OCI-LY3 (cell line): ENCODE measurements at regions not wholly inside any gene's neighbourhood (a gene's known extent, or its start where the extent isn't known, plus 50 kb on each side); places are given as distances from the start of the nearest gene placed in this dataset.

Experiments used
- EZH2phosphoT487 ChIP-seq: fragments of 200-600 bp; shearing (Covaris generic); IDR thresholded peaks from 2 replicates; pipeline ENCODE4 v1.6.1; 2018; ENCODE audit warnings: antibody characterized with exemption, mixed run types, low read depth
- TF ChIP-seq, protein P1 (sequence below): fragments of 200-600, 300-600 bp; sonication (generic); IDR thresholded peaks from 2 replicates; pipeline ENCODE4 v1.5.1; 2014; ENCODE audit warnings: antibody characterized with exemption, low read length, low read depth

DNA sequence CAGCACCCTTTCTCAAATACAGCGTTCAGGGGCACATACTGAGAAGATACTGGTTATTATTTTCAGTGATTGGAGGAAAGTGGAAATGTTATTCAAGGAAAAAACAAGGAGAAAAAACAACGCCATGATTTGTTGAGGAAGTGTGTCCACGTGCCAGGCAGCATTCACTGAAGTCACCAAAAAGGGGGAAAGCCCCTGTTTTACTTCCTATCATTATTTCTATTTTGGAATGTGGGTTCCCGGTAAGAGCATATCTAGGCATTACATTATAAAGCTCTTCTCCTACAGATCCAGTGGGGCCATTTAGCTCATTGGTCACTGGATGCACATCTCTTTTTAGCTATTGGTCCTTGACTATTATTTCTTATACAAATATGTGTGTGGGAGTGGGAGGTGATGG lies 518.7 kb downstream of the TXNL1 start:
- TF ChIP-seq, protein P1, sequence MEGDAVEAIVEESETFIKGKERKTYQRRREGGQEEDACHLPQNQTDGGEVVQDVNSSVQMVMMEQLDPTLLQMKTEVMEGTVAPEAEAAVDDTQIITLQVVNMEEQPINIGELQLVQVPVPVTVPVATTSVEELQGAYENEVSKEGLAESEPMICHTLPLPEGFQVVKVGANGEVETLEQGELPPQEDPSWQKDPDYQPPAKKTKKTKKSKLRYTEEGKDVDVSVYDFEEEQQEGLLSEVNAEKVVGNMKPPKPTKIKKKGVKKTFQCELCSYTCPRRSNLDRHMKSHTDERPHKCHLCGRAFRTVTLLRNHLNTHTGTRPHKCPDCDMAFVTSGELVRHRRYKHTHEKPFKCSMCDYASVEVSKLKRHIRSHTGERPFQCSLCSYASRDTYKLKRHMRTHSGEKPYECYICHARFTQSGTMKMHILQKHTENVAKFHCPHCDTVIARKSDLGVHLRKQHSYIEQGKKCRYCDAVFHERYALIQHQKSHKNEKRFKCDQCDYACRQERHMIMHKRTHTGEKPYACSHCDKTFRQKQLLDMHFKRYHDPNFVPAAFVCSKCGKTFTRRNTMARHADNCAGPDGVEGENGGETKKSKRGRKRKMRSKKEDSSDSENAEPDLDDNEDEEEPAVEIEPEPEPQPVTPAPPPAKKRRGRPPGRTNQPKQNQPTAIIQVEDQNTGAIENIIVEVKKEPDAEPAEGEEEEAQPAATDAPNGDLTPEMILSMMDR = no peak
- no peak for TF ChIP-seq EZH2phosphoT487
